Activated B cell treated with CpG ODN at 0.5 μM for 24 hours (primary cell): ENCODE measurements at regions not wholly inside any gene's neighbourhood (a gene's known extent, or its start where the extent isn't known, plus 50 kb on each side); places are given as distances from the start of the nearest gene placed in this dataset.

Experiments used
- ATAC-seq: fragments of 200-7000 bp; cut with Tn5 transposase; one replicate; pipeline ENCODE4 v1.10.0; 2021; ENCODE audit warnings: low read depth, mild to moderate bottlenecking, moderate library complexity
- CTCF ChIA-PET: fragments of 350-600 bp; sonication (Branson Sonifier 250); formaldehyde crosslinking; loops from one replicate; lab custom pipeline; 2021; ENCODE audit warnings: antibody characterized with exemption; lab: Charles Lee
- POLR2A ChIA-PET: fragments of 350-600 bp; sonication (Branson Sonifier 250); formaldehyde crosslinking; loops from one replicate; lab custom pipeline; 2021; ENCODE audit warnings: antibody characterized with exemption; lab: Charles Lee
- DNase-seq: peaks from one replicate; pipeline ENCODE4 v3.0.0; 2022
- H3K27ac Mint-ChIP-seq: one replicate; pipeline ENCODE4 v1.8.0; 2020; ENCODE audit warnings: mixed read lengths
- H3K27me3 Mint-ChIP-seq: one replicate; pipeline ENCODE4 v1.8.0; 2021; ENCODE audit warnings: mixed read lengths
- H3K36me3 Mint-ChIP-seq: one replicate; pipeline ENCODE4 v1.8.0; 2021; ENCODE audit warnings: low read depth, mixed read lengths
- H3K4me1 Mint-ChIP-seq: one replicate; pipeline ENCODE4 v1.8.0; 2021; ENCODE audit warnings: mixed read lengths
- H3K4me3 Mint-ChIP-seq: one replicate; pipeline ENCODE4 v1.8.0; 2020; ENCODE audit warnings: mild to moderate bottlenecking, mixed read lengths
- H3K9me3 Mint-ChIP-seq: one replicate; pipeline ENCODE4 v1.8.0; 2020; ENCODE audit warnings: mixed read lengths
- CTCF ChIP-seq: fragments of 200-600 bp; IDR thresholded peaks from one replicate; pipeline ENCODE4 v1.8.0; 2022; ENCODE audit warnings: antibody characterized with exemption, mild to moderate bottlenecking
- intact Hi-C: fragments of 100-400 bp; cut with micrococcal nuclease; formaldehyde crosslinking; loops from one replicate; pipeline ENCODE4 v1.15.1; 2024

- TF ChIP-seq CTCF = no peak
- ChIA-PET POLR2A (no interaction called here), CTCF (no interaction called here)
- DNase-seq (no peak), ATAC-seq (no peak)
- H3K4me3 Mint-ChIP-seq = no peak overlapping the region
- no peaks in the 10 kb centered on the region for H3K36me3 Mint-ChIP-seq
- H3K27me3 Mint-ChIP-seq = no peaks in the 10 kb centered on the region
- no peaks in the 10 kb centered on the region for H3K9me3 Mint-ChIP-seq
- intact Hi-C loops = no loop called here
- H3K4me1 Mint-ChIP-seq = no peaks in the 10 kb centered on the region
- no peak overlapping the region for H3K27ac Mint-ChIP-seq
Observed at GRCh38 chr17:52227926-52228325, 69.4 kb upstream of the CA10 start.

- H3K4me1 Mint-ChIP-seq = no peaks in the 10 kb centered on the region
- no peak overlapping the region for H3K4me3 Mint-ChIP-seq
- no peak for DNase-seq
- intact Hi-C loops = no loop called here
- ATAC-seq = no peak
- H3K9me3 Mint-ChIP-seq = no peaks in the 10 kb centered on the region
- TF ChIP-seq CTCF = no peak
- ChIA-PET CTCF (no interaction called here), POLR2A (no interaction called here)
- no peaks in the 10 kb centered on the region for H3K27me3 Mint-ChIP-seq
- H3K27ac Mint-ChIP-seq = no peak overlapping the region
- H3K36me3 Mint-ChIP-seq = no peaks in the 10 kb centered on the region
Observed at GRCh38 chr17:52213451-52213850, 54.9 kb upstream of the CA10 start.

- POLR2A ChIA-PET = no interaction called here
- Mint-ChIP-seq H3K27ac (no peak overlapping the region), H3K4me1 (no peaks in the 10 kb centered on the region), H3K4me3 (no peak overlapping the region), H3K36me3 (no peaks in the 10 kb centered on the region), H3K27me3 (no peaks in the 10 kb centered on the region), H3K9me3 (no peaks in the 10 kb centered on the region)
- no peak for TF ChIP-seq CTCF
- intact Hi-C loops = no loop called here
- CTCF ChIA-PET = no interaction called here
- ATAC-seq (no peak), DNase-seq (no peak)
Observed at GRCh38 chr17:52212851-52213250, 54.3 kb upstream of the CA10 start.

GRCh38 chr17:52209507-52209906 is 51.0 kb upstream of the CA10 start:
- DNase-seq = no peak
- CTCF ChIA-PET = no interaction called here
- Mint-ChIP-seq H3K9me3 (peaks cover 2% of the 10 kb centered on the region), H3K4me1 (no peaks in the 10 kb centered on the region), H3K36me3 (no peaks in the 10 kb centered on the region), H3K27me3 (no peaks in the 10 kb centered on the region), H3K27ac (no peak overlapping the region), H3K4me3 (no peak overlapping the region)
- intact Hi-C loops = no loop called here
- POLR2A ChIA-PET = no interaction called here
- ATAC-seq = no peak
- no peak for TF ChIP-seq CTCF
